ENCODE measurements at regions not wholly inside any gene's neighbourhood (a gene's known extent, or its start where the extent isn't known, plus 50 kb on each side); places are given as distances from the start of the nearest gene placed in this dataset.

DNA sequence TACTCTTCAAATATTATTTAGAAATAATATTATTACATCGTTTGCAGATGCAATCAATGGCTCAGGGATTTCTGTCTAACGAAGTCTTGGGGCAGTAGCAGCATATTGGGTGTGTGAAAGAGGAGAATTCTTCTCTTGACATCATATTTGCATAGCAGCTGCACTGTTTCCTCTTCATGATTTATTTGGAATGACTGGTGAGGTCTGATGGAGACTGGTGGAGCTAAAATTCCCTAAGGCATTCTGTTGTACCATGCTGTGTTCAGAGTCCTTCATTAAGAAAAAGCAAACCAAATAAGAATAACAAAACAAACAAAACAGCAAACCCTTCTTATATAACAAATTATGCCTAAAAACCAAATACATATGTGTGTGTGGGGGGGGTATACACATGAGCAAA is 177.6 kb downstream of the DIRAS2 start:
- TF ChIP-seq, protein P1, sequence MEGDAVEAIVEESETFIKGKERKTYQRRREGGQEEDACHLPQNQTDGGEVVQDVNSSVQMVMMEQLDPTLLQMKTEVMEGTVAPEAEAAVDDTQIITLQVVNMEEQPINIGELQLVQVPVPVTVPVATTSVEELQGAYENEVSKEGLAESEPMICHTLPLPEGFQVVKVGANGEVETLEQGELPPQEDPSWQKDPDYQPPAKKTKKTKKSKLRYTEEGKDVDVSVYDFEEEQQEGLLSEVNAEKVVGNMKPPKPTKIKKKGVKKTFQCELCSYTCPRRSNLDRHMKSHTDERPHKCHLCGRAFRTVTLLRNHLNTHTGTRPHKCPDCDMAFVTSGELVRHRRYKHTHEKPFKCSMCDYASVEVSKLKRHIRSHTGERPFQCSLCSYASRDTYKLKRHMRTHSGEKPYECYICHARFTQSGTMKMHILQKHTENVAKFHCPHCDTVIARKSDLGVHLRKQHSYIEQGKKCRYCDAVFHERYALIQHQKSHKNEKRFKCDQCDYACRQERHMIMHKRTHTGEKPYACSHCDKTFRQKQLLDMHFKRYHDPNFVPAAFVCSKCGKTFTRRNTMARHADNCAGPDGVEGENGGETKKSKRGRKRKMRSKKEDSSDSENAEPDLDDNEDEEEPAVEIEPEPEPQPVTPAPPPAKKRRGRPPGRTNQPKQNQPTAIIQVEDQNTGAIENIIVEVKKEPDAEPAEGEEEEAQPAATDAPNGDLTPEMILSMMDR (conservative IDR thresholded peaks at IDR 0.05; ENCODE audit: low read depth, low read length), result no peak
- no peak for TF ChIP-seq EZH2 (IDR thresholded peaks at IDR 0.05; ENCODE audit: borderline replicate concordance, low read depth, low read length, poor library complexity, severe bottlenecking)
